COLO829 (cell line): ENCODE measurements at regions not wholly inside any gene's neighbourhood (a gene's known extent, or its start where the extent isn't known, plus 50 kb on each side); places are given as distances from the start of the nearest gene placed in this dataset.
"Not testable (repeated sequence)": the region's sequence is repeated elsewhere in the genome, so short reads cannot be mapped to it uniquely, and the experiment has no call there.

Experiments
- DNase-seq: peaks from one replicate; pipeline ENCODE4 v3.0.0; 2012; ENCODE audit warnings: low spot score

GRCh38 chr1:146883190-146883589 is 54.9 kb upstream of the NBPF12 start:
- not testable (repeated sequence) for DNase-seq

- not testable (repeated sequence) for DNase-seq
Observed at GRCh38 chr1:146881096-146881495, 57.0 kb upstream of the NBPF12 start.

GRCh38 chr1:146863799-146864319 is 74.3 kb upstream of the NBPF12 start:
- not testable (repeated sequence) for DNase-seq

GRCh38 chr1:146853147-146853546 is 85.0 kb upstream of the NBPF12 start:
- DNase-seq, result not testable (repeated sequence)

- not testable (repeated sequence) for DNase-seq
Observed at GRCh38 chr1:146850352-146850889, 87.7 kb upstream of the NBPF12 start.

- DNase-seq, result not testable (repeated sequence)
Observed at GRCh38 chr1:146838725-146839124, 99.4 kb upstream of the NBPF12 start.

GRCh38 chr1:146826957-146827356 is 111.2 kb upstream of the NBPF12 start:
- not testable (repeated sequence) for DNase-seq

GRCh38 chr1:146794236-146794635 is 143.9 kb upstream of the NBPF12 start:
- not testable (repeated sequence) for DNase-seq

GRCh38 chr1:146792725-146793124 is 145.4 kb upstream of the NBPF12 start:
- not testable (repeated sequence) for DNase-seq

- DNase-seq, result not testable (repeated sequence)
Observed at GRCh38 chr1:146784212-146784940, 153.7 kb upstream of the NBPF12 start.

GRCh38 chr1:146781235-146781634 is 156.9 kb upstream of the NBPF12 start:
- not testable (repeated sequence) for DNase-seq

- not testable (repeated sequence) for DNase-seq
Observed at GRCh38 chr1:146777826-146778602, 160.1 kb upstream of the NBPF12 start.

GRCh38 chr1:146774988-146775387 is 163.1 kb upstream of the NBPF12 start:
- DNase-seq, result not testable (repeated sequence)

- not testable (repeated sequence) for DNase-seq
Observed at GRCh38 chr1:146774271-146774670, 163.9 kb upstream of the NBPF12 start.

GRCh38 chr1:146771409-146771808 is 166.7 kb upstream of the NBPF12 start:
- DNase-seq, result not testable (repeated sequence)

GRCh38 chr1:146770998-146771397 is 167.1 kb upstream of the NBPF12 start:
- not testable (repeated sequence) for DNase-seq

- not testable (repeated sequence) for DNase-seq
Observed at GRCh38 chr1:146763234-146763633, 174.9 kb upstream of the NBPF12 start.

- DNase-seq, result not testable (repeated sequence)
Observed at GRCh38 chr1:146756858-146757257, 181.3 kb upstream of the NBPF12 start.

GRCh38 chr1:146748686-146749085 is 189.4 kb upstream of the NBPF12 start:
- DNase-seq, result not testable (repeated sequence)

GRCh38 chr1:146731981-146732680 is 206.0 kb upstream of the NBPF12 start:
- DNase-seq, result not testable (repeated sequence)

- DNase-seq, result not testable (repeated sequence)
Observed at GRCh38 chr1:146729642-146730344, 208.3 kb upstream of the NBPF12 start.
